D721Med (cell line): ENCODE measurements at regions not wholly inside any gene's neighbourhood (a gene's known extent, or its start where the extent isn't known, plus 50 kb on each side); places are given as distances from the start of the nearest gene placed in this dataset.

Source experiments
- DNase-seq: peaks from one replicate; pipeline ENCODE4 v3.0.0; 2011; ENCODE audit warnings: low spot score; ENCODE audit not compliant: insufficient read length
- FAIRE-seq: peaks from 2 replicates; lab custom pipeline; 2011; peaks lifted over from hg19 to GRCh38; lab: Jason Lieb, UNC
- TF ChIP-seq, protein P1 (sequence below): IDR thresholded peaks from 2 replicates; pipeline ENCODE4 v1.5.1; 2012; ENCODE audit warnings: mild to moderate bottlenecking, control low read depth; ENCODE audit not compliant: insufficient read depth; ENCODE audit errors: missing control alignments

DNA sequence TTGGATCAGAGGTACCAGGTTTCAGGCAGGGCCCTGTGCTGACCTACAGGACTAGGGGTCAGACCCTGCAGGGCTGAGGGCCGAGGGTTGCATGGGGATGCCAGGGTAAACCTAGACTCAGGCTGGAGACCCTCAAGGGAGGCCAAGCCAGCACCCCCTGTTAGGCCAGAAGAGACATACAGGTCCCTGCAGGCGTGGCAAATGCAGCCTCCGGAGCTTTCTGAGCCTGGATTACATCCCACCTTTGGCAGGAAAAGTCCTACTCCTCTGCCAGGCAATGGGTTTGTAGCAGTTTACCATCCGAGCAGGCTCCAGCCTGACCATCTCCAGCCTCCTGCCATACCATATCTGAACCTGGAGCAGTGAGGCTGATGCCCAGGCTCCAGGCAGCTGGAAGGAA is 425.3 kb downstream of the NPHP4 start:
- FAIRE-seq (no peak), DNase-seq (no peak)

DNA sequence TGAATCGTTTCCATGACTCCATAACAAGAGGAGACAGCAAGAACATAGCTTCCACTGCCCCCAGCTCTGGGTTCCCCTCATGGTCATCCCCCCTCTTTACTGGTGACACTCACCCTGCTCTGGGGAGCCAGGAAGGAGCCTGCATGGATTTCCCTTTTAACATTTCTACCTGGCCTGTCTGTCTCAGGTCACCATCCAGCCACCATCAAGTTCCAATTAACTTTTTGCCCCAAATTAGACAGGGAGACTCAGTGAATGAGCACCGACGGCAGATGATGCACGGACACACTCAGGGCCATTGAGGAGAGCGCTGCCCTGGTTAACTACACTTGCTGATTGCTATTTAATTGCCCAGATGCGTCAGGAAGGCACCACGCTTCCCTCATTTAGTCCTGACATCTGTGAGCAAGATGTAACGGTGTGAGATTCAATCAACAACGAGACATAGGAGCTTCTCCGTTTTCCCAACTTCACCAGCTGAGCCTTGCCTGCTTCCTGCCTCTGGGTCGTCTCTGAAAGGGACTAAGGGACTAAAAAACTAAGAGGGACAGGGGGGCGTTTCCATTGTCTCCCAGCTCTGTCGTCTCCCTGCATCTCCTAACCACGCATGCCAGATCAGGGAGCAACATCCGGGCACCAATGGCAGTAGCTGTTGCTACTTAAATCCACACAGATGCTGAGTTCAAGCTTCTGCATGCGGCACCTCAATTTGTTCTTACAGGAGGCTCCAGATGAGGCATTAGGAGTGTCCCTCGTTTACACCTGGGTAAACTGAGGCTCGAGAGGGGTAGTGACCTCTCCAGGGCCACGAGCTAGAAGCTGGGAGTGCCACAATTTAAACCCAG is 426.7 kb downstream of the NPHP4 start:
- DNase-seq, result no peak
- TF ChIP-seq, protein P1, sequence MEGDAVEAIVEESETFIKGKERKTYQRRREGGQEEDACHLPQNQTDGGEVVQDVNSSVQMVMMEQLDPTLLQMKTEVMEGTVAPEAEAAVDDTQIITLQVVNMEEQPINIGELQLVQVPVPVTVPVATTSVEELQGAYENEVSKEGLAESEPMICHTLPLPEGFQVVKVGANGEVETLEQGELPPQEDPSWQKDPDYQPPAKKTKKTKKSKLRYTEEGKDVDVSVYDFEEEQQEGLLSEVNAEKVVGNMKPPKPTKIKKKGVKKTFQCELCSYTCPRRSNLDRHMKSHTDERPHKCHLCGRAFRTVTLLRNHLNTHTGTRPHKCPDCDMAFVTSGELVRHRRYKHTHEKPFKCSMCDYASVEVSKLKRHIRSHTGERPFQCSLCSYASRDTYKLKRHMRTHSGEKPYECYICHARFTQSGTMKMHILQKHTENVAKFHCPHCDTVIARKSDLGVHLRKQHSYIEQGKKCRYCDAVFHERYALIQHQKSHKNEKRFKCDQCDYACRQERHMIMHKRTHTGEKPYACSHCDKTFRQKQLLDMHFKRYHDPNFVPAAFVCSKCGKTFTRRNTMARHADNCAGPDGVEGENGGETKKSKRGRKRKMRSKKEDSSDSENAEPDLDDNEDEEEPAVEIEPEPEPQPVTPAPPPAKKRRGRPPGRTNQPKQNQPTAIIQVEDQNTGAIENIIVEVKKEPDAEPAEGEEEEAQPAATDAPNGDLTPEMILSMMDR, result no peak
- FAIRE-seq, result no peak

More for the DNA sequence above, 425.3 kb downstream of the NPHP4 start:
- TF ChIP-seq, protein P1, result no peak

DNA sequence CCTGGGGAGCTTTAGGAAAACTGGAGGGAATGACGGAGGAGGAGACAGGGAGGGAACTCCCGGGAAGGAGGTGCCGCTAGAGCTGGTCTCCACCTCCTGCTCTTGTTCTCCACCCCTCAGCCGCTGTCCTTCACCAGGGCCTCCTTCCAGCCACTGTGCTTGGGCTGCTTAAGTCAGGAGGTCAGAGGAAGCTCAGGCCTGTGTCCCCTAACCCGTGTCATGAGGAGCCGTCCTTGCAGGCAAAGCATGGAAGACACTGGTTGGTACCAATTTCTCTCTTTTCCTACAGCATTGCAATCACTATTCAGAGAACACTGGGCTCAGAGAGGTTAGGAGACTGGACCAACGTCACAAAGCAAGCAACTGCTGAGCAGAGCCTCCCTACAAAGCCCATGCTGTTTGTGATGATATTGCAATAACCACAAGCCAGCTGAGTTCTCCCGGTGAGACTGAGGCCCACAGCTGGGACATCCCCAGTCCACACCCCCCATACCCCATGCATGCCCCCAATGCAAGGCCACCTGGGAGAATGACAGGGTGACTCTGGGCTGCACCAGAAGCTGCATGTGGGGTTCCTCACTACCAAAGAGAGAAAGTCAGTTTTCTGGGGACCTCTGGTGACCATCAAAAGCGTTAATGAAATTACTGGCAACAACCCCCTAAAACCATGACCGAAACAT is 427.5 kb downstream of the NPHP4 start:
- TF ChIP-seq, protein P1, result no peak
- no peak for FAIRE-seq
- no peak for DNase-seq

DNA sequence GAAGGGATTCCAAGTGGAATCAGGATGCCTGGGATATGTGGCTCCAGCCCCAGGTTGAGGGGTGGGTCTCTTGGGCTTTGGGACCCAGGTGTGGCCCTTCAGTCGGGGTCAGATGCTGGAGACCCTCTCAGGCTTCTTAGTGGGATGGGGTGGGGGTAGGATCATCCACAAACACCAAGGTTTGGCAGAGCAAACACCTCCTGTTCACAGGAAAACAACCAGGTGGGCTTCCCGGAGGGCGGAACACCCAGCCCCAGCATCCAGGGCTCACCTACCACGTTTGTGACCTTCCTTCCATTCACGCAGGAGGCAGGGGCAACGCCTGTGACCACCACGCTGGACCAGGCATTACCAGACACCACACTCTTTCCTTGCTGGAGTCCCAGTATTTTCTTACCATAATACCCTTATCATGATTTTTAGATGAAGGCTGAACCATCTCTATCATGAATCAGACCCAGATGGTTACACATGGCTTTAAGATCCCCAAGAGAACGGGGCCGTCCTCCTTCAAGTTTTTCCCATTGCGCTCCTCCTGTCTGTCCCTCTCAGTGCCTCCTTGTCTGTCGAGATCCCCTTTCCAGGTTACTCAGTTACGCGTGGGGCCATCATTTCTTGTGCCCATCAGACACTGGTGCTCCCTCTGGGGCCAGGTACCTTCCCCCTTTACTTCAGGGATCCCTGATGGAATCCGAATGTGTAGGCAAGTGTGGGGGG is 428.2 kb downstream of the NPHP4 start:
- FAIRE-seq, result no peak
- no peak for DNase-seq
- TF ChIP-seq, protein P1, result no peak

DNA sequence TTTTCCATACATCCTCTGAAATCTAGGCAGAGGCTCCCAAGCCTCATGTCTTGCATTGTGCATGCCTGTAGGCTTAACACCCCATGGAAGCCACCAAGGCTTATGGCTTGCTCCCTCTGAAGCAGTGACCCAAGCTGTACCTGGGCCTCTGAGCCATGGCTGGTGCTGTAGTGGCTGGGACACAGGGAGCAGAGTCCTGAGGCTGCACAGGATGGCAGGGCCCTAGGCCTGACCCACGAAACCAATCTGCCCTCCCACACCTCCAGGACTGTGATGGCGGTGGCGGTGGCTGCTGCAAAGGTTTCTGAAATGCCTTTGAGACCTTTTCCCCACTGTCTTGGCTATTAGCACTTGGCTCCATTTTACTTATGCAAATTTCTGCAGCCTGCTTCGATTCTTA is 429.5 kb downstream of the NPHP4 start:
- no peak for DNase-seq
- TF ChIP-seq, protein P1, result no peak
- no peak for FAIRE-seq

DNA sequence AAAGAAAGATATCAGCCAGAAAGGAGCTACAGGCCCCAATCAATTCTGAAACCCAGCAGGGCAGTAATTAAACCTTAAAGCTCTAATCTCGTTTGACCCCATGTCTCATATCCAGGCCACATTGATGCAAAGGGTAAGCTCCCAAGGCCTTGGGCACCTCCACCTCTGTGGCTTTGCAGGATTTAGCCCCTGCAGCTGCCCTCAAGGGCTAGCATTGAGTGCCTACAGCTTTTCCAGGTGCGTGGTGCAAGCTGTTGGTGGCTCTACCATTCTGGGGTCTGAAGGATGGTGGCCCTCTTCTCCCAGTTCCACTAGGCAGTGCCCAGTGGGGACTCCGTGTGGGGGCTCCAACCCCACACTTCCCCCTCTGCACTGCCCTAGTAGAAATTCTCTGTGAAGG is 429.9 kb downstream of the NPHP4 start:
- TF ChIP-seq, protein P1, result no peak
- DNase-seq, result no peak
- no peak for FAIRE-seq

DNA sequence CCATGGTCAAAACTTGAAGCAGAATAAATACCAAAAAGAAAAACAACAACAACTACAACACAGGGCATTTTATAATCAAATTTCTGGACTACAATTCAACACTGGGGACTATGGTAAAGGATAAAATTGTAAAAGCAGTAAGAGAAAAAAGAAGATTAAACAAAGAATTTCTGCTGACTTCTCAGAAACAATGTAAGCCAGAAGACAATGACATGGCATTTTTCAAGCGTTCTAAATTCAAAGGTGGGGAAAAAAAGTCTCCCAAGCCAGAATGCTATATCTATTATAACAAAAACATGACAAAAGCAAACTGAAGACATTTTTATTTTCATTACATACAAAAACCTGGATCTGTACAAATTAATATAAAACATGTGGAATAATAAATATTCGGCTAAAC is 433.1 kb downstream of the NPHP4 start:
- no peak for FAIRE-seq
- TF ChIP-seq, protein P1, result no peak
- DNase-seq, result no peak
